Panc1 (cell line): ENCODE measurements at regions not wholly inside any gene's neighbourhood (a gene's known extent, or its start where the extent isn't known, plus 50 kb on each side); places are given as distances from the start of the nearest gene placed in this dataset.

ENCODE experiments used
- ATAC-seq: fragments of 200-7000 bp; cut with Tn5 transposase; 2 replicates; pipeline ENCODE4 v1.9.1; 2020; ENCODE audit warnings: mild to moderate bottlenecking, moderate library complexity
- BruUV-seq: library from RNA; stranded (reverse); fragments of 400-500 nt; replicated peaks from 2 replicates; lab custom pipeline; 2021; lab: Mats Ljungman, UMichigan
- CTCF ChIA-PET: fragments of 300-600 bp; sonication (Branson Sonifier 250); formaldehyde crosslinking; loops from one replicate; lab custom pipeline; 2022; ENCODE audit warnings: antibody characterized with exemption; lab: Charles Lee
- POLR2A ChIA-PET: fragments of 300-600 bp; sonication (Branson Sonifier 250); formaldehyde crosslinking; loops from one replicate; lab custom pipeline; 2022; ENCODE audit warnings: antibody characterized with exemption; lab: Charles Lee
- DNase-seq: peaks from one replicate; pipeline ENCODE4 v3.0.0-alpha.2; 2010; ENCODE audit warnings: low read depth, low spot score
- H3K27ac ChIP-seq: 2 replicates; pipeline ENCODE4 v1.5.1; 2011; ENCODE audit warnings: mild to moderate bottlenecking, low read length, inconsistent platforms
- H3K27me3 ChIP-seq: fragments of 200-500 bp; sonication (Bioruptor generic); 2 replicates; pipeline ENCODE4 v1.6.0; 2014; ENCODE audit warnings: low read length, inconsistent platforms; ENCODE audit not compliant: control insufficient read depth, insufficient read depth
- H3K36me3 ChIP-seq: fragments of 200-500 bp; sonication (Bioruptor generic); 2 replicates; pipeline ENCODE4 v1.5.1; 2014; ENCODE audit warnings: inconsistent platforms, mild to moderate bottlenecking, low read length, moderate library complexity; ENCODE audit not compliant: control insufficient read depth, insufficient read depth
- H3K4me1 ChIP-seq: 2 replicates; pipeline ENCODE4 v1.5.1; 2011; ENCODE audit warnings: inconsistent platforms, mild to moderate bottlenecking, low read length, moderate library complexity; ENCODE audit not compliant: control insufficient read depth, insufficient read depth
- H3K4me3 ChIP-seq, 2 experiments: 2 replicates each; pipeline ENCODE4 v1.5.1; 2011 to 2012; ENCODE audit warnings: low read depth in 2 of 2, low read length in 2 of 2, mild to moderate bottlenecking in 2 of 2, inconsistent platforms in 1 of 2, moderate library complexity in 1 of 2
- H3K9me3 ChIP-seq: fragments of 200-500 bp; sonication (Bioruptor generic); 2 replicates; pipeline ENCODE4 v1.5.1; 2014; ENCODE audit warnings: low read depth, mild to moderate bottlenecking, inconsistent platforms, low read length, moderate library complexity; ENCODE audit not compliant: control insufficient read depth, insufficient read depth
- CTCF ChIP-seq: fragments of 450-650 bp; IDR thresholded peaks from 2 replicates; pipeline ENCODE4 v1.5.1; 2017; ENCODE audit warnings: mild to moderate bottlenecking
- POLR2AphosphoS5 ChIP-seq: IDR thresholded peaks from 2 replicates; pipeline ENCODE4 v1.6.1; 2012; ENCODE audit warnings: mild to moderate bottlenecking, low read depth, low read length, moderate library complexity
- REST ChIP-seq, 2 experiments: IDR thresholded peaks; 2 replicates each; pipeline ENCODE4 v1.6.1; 2011 to 2012; ENCODE audit warnings: low read depth in 2 of 2, control low read depth in 1 of 2, low read length in 1 of 2, mild to moderate bottlenecking in 1 of 2, moderate library complexity in 1 of 2; ENCODE audit not compliant: insufficient read depth in 1 of 2
- SIN3A ChIP-seq: IDR thresholded peaks from 2 replicates; pipeline ENCODE4 v1.6.1; 2012; ENCODE audit warnings: low read depth, mild to moderate bottlenecking, low read length, moderate library complexity, borderline replicate concordance; ENCODE audit not compliant: insufficient read depth
- TCF7L2 ChIP-seq: IDR thresholded peaks from 2 replicates; pipeline ENCODE4 v1.6.1; 2011; ENCODE audit warnings: mild to moderate bottlenecking, low read depth, low read length, inconsistent platforms
- in situ Hi-C: cut with HindIII; loops from 2 replicates; pipeline ENCODE4 v1.10.0; 2016; ENCODE audit warnings: low sequenced_read_pairs, low pct_unique_long_range_greater_than_20kb
- intact Hi-C: fragments of 100-400 bp; cut with micrococcal nuclease; formaldehyde crosslinking; loops from one replicate; pipeline ENCODE4 v1.10.0; 2022; ENCODE audit not compliant: unreplicated experiment

- Histone ChIP-seq H3K27me3 (no peaks in the 10 kb centered on the region), H3K36me3 (no peaks in the 10 kb centered on the region), H3K9me3 (no peaks in the 10 kb centered on the region; the same call in 1 of the 2 replicates), H3K27ac (no peak overlapping the region), H3K4me1 (no peaks in the 10 kb centered on the region), H3K4me3 (no peak overlapping the region)
- in situ Hi-C loops (no loop called here), intact Hi-C loops (no loop called here)
- ATAC-seq (no peak), DNase-seq (no peak)
- TF ChIP-seq CTCF (no peak), POLR2AphosphoS5 (no peak), REST (IDR thresholded peaks at IDR 0.05; ENCODE audit: insufficient read depth in 1 of 2, low read depth in 2 of 2, low read length in 1 of 2) (no peak), TCF7L2 (no peak), SIN3A (no peak)
- BruUV-seq = no TSS peak
- CTCF ChIA-PET = no interaction called here
- POLR2A ChIA-PET = no interaction called here
These were observed 226.4 kb downstream of the DUSP10 start for GRCh38 chr1:221515496-221515895.

- no peak for TF ChIP-seq TCF7L2
- no peak for TF ChIP-seq POLR2AphosphoS5
- no peak for TF ChIP-seq REST (IDR thresholded peaks at IDR 0.05; ENCODE audit: insufficient read depth in 1 of 2, low read depth in 2 of 2, low read length in 1 of 2)
- no peak for TF ChIP-seq CTCF
- no peak for TF ChIP-seq SIN3A
- intact Hi-C loops = no loop called here
- ATAC-seq (no peak), DNase-seq (no peak)
- no peaks in the 10 kb centered on the region for H3K9me3 ChIP-seq
- H3K36me3 ChIP-seq = no peaks in the 10 kb centered on the region
- CTCF ChIA-PET = no interaction called here
- BruUV-seq = no TSS peak
- in situ Hi-C loops = no loop called here
- no peak overlapping the region for H3K4me3 ChIP-seq
- H3K4me1 ChIP-seq = no peaks in the 10 kb centered on the region
- H3K27ac ChIP-seq = no peak overlapping the region
- POLR2A ChIA-PET = no interaction called here
- no peaks in the 10 kb centered on the region for H3K27me3 ChIP-seq
These were observed 223.9 kb downstream of the DUSP10 start for GRCh38 chr1:221517961-221518360.
